OCI-LY1 (cell line): ENCODE measurements at regions not wholly inside any gene's neighbourhood (a gene's known extent, or its start where the extent isn't known, plus 50 kb on each side); places are given as distances from the start of the nearest gene placed in this dataset.

ENCODE experiments used
- H2AFZ ChIP-seq: fragments of 200-600 bp; sonication (generic), shearing (Covaris generic); 2 replicates; pipeline ENCODE4 v1.6.0; 2014; ENCODE audit warnings: antibody characterized with exemption, mild to moderate bottlenecking, low read length
- H3F3A ChIP-seq: fragments of 200-600 bp; sonication (generic), shearing (Covaris generic); 2 replicates; pipeline ENCODE4 v1.6.0; 2014; ENCODE audit warnings: mild to moderate bottlenecking, antibody characterized with exemption, low read length, moderate library complexity; ENCODE audit not compliant: insufficient read depth
- H3K27ac ChIP-seq: fragments of 200-600 bp; sonication (generic); 2 replicates; pipeline ENCODE4 v1.5.1; 2014; ENCODE audit warnings: low read length, mixed run types, mild to moderate bottlenecking, low read depth; ENCODE audit not compliant: poor library complexity, severe bottlenecking
- H3K27me3 ChIP-seq: fragments of 200-600 bp; sonication (generic); 2 replicates; pipeline ENCODE4 v1.6.0; 2014; ENCODE audit warnings: antibody characterized with exemption, mild to moderate bottlenecking, low read length, moderate library complexity; ENCODE audit not compliant: insufficient read depth
- H3K36me3 ChIP-seq: fragments of 200-600 bp; sonication (generic); 2 replicates; pipeline ENCODE4 v1.6.1; 2014; ENCODE audit warnings: mild to moderate bottlenecking, antibody characterized with exemption, low read length, moderate library complexity, mixed read lengths; ENCODE audit not compliant: insufficient read depth
- H3K4me1 ChIP-seq: fragments of 200-600 bp; sonication (generic); 2 replicates; pipeline ENCODE4 v1.5.1; 2014; ENCODE audit warnings: mild to moderate bottlenecking, low read length, moderate library complexity; ENCODE audit not compliant: insufficient read depth, severe bottlenecking
- H3K4me2 ChIP-seq: fragments of 200-600 bp; sonication (generic), shearing (Covaris generic); 2 replicates; pipeline ENCODE4 v1.6.1; 2014; ENCODE audit warnings: low read length
- H3K4me3 ChIP-seq: fragments of 200-600 bp; sonication (generic); 2 replicates; pipeline ENCODE4 v1.5.1; 2014; ENCODE audit warnings: low read length, low read depth, mild to moderate bottlenecking, mixed read lengths; ENCODE audit not compliant: poor library complexity, severe bottlenecking
- H3K79me2 ChIP-seq: fragments of 200-600 bp; shearing (Covaris generic); 2 replicates; pipeline ENCODE4 v1.6.1; 2016; ENCODE audit warnings: mixed run types, low read length, mixed read lengths; ENCODE audit not compliant: insufficient read depth
- H3K9ac ChIP-seq: fragments of 200-600 bp; sonication (generic), shearing (Covaris generic); 2 replicates; pipeline ENCODE4 v1.6.1; 2014; ENCODE audit warnings: mild to moderate bottlenecking, low read length, mixed read lengths
- H3K9me2 ChIP-seq: fragments of 200-600 bp; sonication (generic), shearing (Covaris generic); 2 replicates; pipeline ENCODE4 v1.6.1; 2014; ENCODE audit warnings: low read depth, mild to moderate bottlenecking, low read length, mixed read lengths
- H3K9me3 ChIP-seq: fragments of 200-600 bp; shearing (Covaris generic); 2 replicates; pipeline ENCODE4 v1.6.1; 2014; ENCODE audit warnings: low read length, mixed read lengths
- H4K20me1 ChIP-seq: fragments of 200-600 bp; sonication (generic), shearing (Covaris generic); 2 replicates; pipeline ENCODE4 v1.6.0; 2016; ENCODE audit warnings: mild to moderate bottlenecking, low read length; ENCODE audit not compliant: insufficient read depth
- EZH2 ChIP-seq: fragments of 200-600 bp; sonication (generic), shearing (Covaris generic); IDR thresholded peaks from 2 replicates; pipeline ENCODE4 v1.8.0; 2017; ENCODE audit warnings: borderline replicate concordance, mixed run types, mild to moderate bottlenecking, antibody characterized with exemption, low read length, moderate library complexity, mixed read lengths
- TF ChIP-seq, protein P1 (sequence below): fragments of 200-600 bp; sonication (generic), shearing (Covaris generic); IDR thresholded peaks from 2 replicates; pipeline ENCODE4 v1.5.1; 2017; ENCODE audit warnings: mild to moderate bottlenecking, antibody characterized with exemption, low read length, moderate library complexity, mixed read lengths

DNA sequence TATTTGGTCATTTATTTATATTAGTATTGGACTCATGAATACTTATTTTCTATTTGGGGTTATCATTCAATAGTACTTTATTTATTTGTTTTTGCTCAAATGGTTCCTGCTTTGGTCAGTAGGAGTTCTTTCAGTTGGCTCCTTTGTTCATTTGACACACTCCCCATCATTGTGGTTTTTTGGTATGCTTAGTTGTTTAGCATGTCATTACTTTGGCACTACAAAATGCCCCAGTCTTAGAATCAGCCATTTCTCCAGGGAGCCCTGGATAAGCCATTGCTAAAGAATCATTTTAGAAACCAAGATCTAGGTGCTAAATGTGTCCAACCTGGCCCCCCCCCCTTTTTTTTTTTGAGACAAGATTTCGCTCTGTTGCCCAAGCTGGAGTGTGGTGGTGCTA lies 61.7 kb upstream of the MRPS6 start:
- no peaks in the 10 kb centered on the region for H3F3A ChIP-seq
- no peak overlapping the region for H3K4me3 ChIP-seq
- TF ChIP-seq, protein P1, sequence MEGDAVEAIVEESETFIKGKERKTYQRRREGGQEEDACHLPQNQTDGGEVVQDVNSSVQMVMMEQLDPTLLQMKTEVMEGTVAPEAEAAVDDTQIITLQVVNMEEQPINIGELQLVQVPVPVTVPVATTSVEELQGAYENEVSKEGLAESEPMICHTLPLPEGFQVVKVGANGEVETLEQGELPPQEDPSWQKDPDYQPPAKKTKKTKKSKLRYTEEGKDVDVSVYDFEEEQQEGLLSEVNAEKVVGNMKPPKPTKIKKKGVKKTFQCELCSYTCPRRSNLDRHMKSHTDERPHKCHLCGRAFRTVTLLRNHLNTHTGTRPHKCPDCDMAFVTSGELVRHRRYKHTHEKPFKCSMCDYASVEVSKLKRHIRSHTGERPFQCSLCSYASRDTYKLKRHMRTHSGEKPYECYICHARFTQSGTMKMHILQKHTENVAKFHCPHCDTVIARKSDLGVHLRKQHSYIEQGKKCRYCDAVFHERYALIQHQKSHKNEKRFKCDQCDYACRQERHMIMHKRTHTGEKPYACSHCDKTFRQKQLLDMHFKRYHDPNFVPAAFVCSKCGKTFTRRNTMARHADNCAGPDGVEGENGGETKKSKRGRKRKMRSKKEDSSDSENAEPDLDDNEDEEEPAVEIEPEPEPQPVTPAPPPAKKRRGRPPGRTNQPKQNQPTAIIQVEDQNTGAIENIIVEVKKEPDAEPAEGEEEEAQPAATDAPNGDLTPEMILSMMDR, result no peak
- no peak for TF ChIP-seq EZH2
- H3K9me3 ChIP-seq, result peaks cover 21% of the 10 kb centered on the region; the same call in 1 of the 2 replicates
- H3K27ac ChIP-seq, result no peak overlapping the region
- no peak overlapping the region for H3K9ac ChIP-seq
- H3K4me2 ChIP-seq, result no peak overlapping the region
- no peaks in the 10 kb centered on the region for H3K4me1 ChIP-seq
- H3K36me3 ChIP-seq, result no peaks in the 10 kb centered on the region
- no peaks in the 10 kb centered on the region for H4K20me1 ChIP-seq
- no peak overlapping the region for H2AFZ ChIP-seq
- no peaks in the 10 kb centered on the region for H3K27me3 ChIP-seq
- no peaks in the 10 kb centered on the region for H3K9me2 ChIP-seq
- H3K79me2 ChIP-seq, result no peaks in the 10 kb centered on the region

DNA sequence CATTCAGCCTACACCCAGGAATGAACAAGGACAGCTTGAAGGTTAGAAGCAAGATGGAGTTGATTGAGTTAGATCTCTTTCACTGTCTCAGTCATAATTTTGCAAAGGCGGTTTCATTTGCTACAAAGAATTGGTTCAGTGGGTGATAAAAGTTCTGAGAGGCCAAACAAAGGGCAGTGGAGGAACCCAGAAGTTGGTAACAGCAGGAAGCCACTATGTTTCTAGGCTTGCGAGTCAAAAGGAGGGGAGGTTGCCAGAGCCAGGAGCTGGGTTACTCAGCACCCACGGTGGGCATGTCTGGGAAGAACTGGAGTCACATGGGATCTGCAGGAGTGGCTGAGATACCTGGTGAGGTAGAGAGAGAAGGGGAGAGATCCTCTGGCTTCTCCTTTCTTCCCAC lies 64.2 kb upstream of the MRPS6 start:
- no peaks in the 10 kb centered on the region for H4K20me1 ChIP-seq
- H3K9me2 ChIP-seq, result no peaks in the 10 kb centered on the region
- H3K36me3 ChIP-seq, result no peaks in the 10 kb centered on the region
- no peak overlapping the region for H3K9ac ChIP-seq
- H3F3A ChIP-seq, result no peaks in the 10 kb centered on the region
- no peak overlapping the region for H3K4me2 ChIP-seq
- TF ChIP-seq EZH2, result no peak
- TF ChIP-seq, protein P1, result no peak
- H3K27ac ChIP-seq, result no peak overlapping the region
- no peak overlapping the region for H2AFZ ChIP-seq
- no peaks in the 10 kb centered on the region for H3K27me3 ChIP-seq
- no peak overlapping the region for H3K4me3 ChIP-seq
- H3K79me2 ChIP-seq, result no peaks in the 10 kb centered on the region
- H3K4me1 ChIP-seq, result no peaks in the 10 kb centered on the region
- H3K9me3 ChIP-seq, result peaks cover 18% of the 10 kb centered on the region; the same call in 1 of the 2 replicates

DNA sequence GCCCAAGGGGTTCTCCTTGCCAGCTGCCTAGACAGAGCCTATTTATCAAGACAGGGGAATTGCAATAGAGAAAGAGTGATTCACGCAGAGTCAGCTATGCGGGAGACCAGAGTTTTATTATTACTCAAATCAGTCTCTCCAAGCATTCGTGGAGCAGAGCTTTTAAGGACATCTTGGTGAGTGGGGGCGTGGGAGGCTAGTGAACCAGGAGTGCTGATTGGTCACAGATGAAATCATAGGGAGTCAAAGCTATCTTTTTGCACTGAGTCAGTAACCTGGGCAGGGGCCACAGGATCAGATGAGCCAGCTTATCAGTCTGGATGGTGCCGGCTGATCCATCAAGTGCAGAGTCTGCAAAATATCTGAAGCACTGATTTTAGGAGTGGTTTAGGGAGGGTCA lies 64.8 kb upstream of the MRPS6 start:
- TF ChIP-seq EZH2, result no peak
- TF ChIP-seq, protein P1, result no peak
- no peaks in the 10 kb centered on the region for H3K27me3 ChIP-seq
- H3K27ac ChIP-seq, result no peak overlapping the region
- no peaks in the 10 kb centered on the region for H3F3A ChIP-seq
- H3K79me2 ChIP-seq, result no peaks in the 10 kb centered on the region
- no peaks in the 10 kb centered on the region; the same call in 1 of the 2 replicates for H3K36me3 ChIP-seq
- H3K4me3 ChIP-seq, result no peak overlapping the region
- no peak overlapping the region for H3K4me2 ChIP-seq
- H3K4me1 ChIP-seq, result no peaks in the 10 kb centered on the region
- H2AFZ ChIP-seq, result no peak overlapping the region
- H3K9me3 ChIP-seq, result peaks cover 21% of the 10 kb centered on the region; the same call in 1 of the 2 replicates
- H3K9me2 ChIP-seq, result no peaks in the 10 kb centered on the region
- H4K20me1 ChIP-seq, result no peaks in the 10 kb centered on the region
- H3K9ac ChIP-seq, result no peak overlapping the region
